ENCODE measurements at regions not wholly inside any gene's neighbourhood (a gene's known extent, or its start where the extent isn't known, plus 50 kb on each side); places are given as distances from the start of the nearest gene placed in this dataset.

GRCh38 chr9:109652112-109652511, 127.9 kb upstream of the PALM2AKAP2 start:
- no peaks in the 10 kb centered on the region for H3K9me3 ChIP-seq (ENCODE audit: control insufficient read depth, insufficient read depth, low read length)
- WGBS, 2 experiments (ENCODE audit: extremely low coverage in 2 of 2, insufficient read length in 1 of 2): 29% methylated on average over 1 of the region's 1 CpG; no CpG with 5 or more reads in 1 of the 2 experiments
- no TSS peak for BruUV-seq (replicated peaks)
- H4K8ac ChIP-seq (ENCODE audit: low read depth in 2 of 2, low read length in 2 of 2): no peak overlapping the region
- H2BK15ac ChIP-seq (ENCODE audit: low read depth, low read length): no peak overlapping the region
- ChIA-PET CTCF (no interaction called here), POLR2A (ENCODE audit: unreplicated experiment) (no interaction called here)
- no peak overlapping the region for H3K4ac ChIP-seq (ENCODE audit: low read depth, low read length)
- H3K4me1 ChIP-seq (ENCODE audit: control insufficient read depth, insufficient read depth, low read length): no peaks in the 10 kb centered on the region
- H3K18ac ChIP-seq (ENCODE audit: low read depth, low read length): no peak overlapping the region
- no peak overlapping the region for H2BK20ac ChIP-seq (ENCODE audit: low read depth, low read length)
- dilution Hi-C loops (cut with HindIII; ENCODE audit: low sequenced_read_pairs, unreplicated experiment): no loop called here
- H4K91ac ChIP-seq (ENCODE audit: insufficient read depth, low read depth, low read length): no peak overlapping the region
- peaks cover 17% of the 10 kb centered on the region for H3K27me3 ChIP-seq (ENCODE audit: control insufficient read depth, insufficient read depth, low read length)
- no peaks in the 10 kb centered on the region for H3K36me3 ChIP-seq (ENCODE audit: control insufficient read depth, insufficient read depth, low read length)
- ATAC-seq (ENCODE audit: low read depth) (no peak), DNase-seq (peak; percentile 10)
- H2AK5ac ChIP-seq (ENCODE audit: low read depth, low read length): no peak overlapping the region
- H4K20me1 ChIP-seq (ENCODE audit: insufficient read depth, low read length): no peaks in the 10 kb centered on the region
- no peaks in the 10 kb centered on the region for H3K79me1 ChIP-seq (ENCODE audit: low read depth in 1 of 2, low read length in 2 of 2)
- no peak overlapping the region for H4K5ac ChIP-seq (ENCODE audit: low read depth, low read length)
- no peak overlapping the region for H2BK120ac ChIP-seq (ENCODE audit: low read depth, low read length)
- H3K9me1 ChIP-seq (ENCODE audit: insufficient read depth, low read length): no peaks in the 10 kb centered on the region
- no peak overlapping the region for H2AFZ ChIP-seq (replicated peaks; ENCODE audit: low read length, poor library complexity)
- no peak overlapping the region for H3K14ac ChIP-seq (replicated peaks; ENCODE audit: low read depth, low read length)
- no peak overlapping the region for H3K4me3 ChIP-seq (ENCODE audit: insufficient read depth, low read depth, low read length)
- intact Hi-C loops (cut with micrococcal nuclease): loop anchor here (5.0 kb wide), 1 partner anchor 45 kb away; no protein-coding TSS in a partner anchor
- no peak overlapping the region for H3K4me2 ChIP-seq (ENCODE audit: low read depth, low read length)
- in situ Hi-C loops (cut with MboI; ENCODE audit: low sequenced_read_pairs): no loop called here
- no peak overlapping the region for H3K9ac ChIP-seq (ENCODE audit: low read depth, low read length)
- H2AK9ac ChIP-seq (replicated peaks; ENCODE audit: low read depth, low read length, poor library complexity): no peak overlapping the region
- no peak for TF ChIP-seq POLR2A (IDR thresholded peaks at IDR 0.05; ENCODE audit: low read depth, low read length)
- no peak for TF ChIP-seq RAD21 (IDR thresholded peaks at IDR 0.05; ENCODE audit: low read length)
- TF ChIP-seq RCOR1 (IDR thresholded peaks at IDR 0.05; ENCODE audit: insufficient replicate concordance, low read length): no peak
- TF ChIP-seq MAFK (IDR thresholded peaks at IDR 0.05; ENCODE audit: low read depth, low read length): no peak
- no peak for TF ChIP-seq RFX5 (IDR thresholded peaks at IDR 0.05; ENCODE audit: low read depth, low read length)
- H3K27ac ChIP-seq (ENCODE audit: insufficient read depth, low read length): no peak overlapping the region
- H3K56ac ChIP-seq (ENCODE audit: extremely low read depth, insufficient read depth, low read length): no peak overlapping the region
- H3K23ac ChIP-seq (ENCODE audit: low read depth, low read length): no peak overlapping the region
- no peak overlapping the region for H2BK5ac ChIP-seq (ENCODE audit: low read depth, low read length, poor library complexity, severe bottlenecking)

Measured in IMR-90 (cell line).